Neuronal stem cell (in vitro differentiated cells): ENCODE measurements at regions not wholly inside any gene's neighbourhood (a gene's known extent, or its start where the extent isn't known, plus 50 kb on each side); places are given as distances from the start of the nearest gene placed in this dataset.

Source experiments
- DNase-seq: peaks from one replicate; pipeline ENCODE4 v3.0.0-alpha.2; 2013; ENCODE audit warnings: low spot score
- H2AFZ ChIP-seq: one replicate; pipeline ENCODE4 v1.6.1; 2013; ENCODE audit warnings: mild to moderate bottlenecking, low read length, inconsistent platforms
- H2AK5ac ChIP-seq: 2 replicates; pipeline ENCODE4 v1.6.1; 2013; ENCODE audit warnings: low read depth, mild to moderate bottlenecking, inconsistent platforms, low read length, moderate library complexity, mixed read lengths
- H2BK120ac ChIP-seq: 2 replicates; pipeline ENCODE4 v1.6.1; 2013; ENCODE audit warnings: low read depth, mild to moderate bottlenecking, inconsistent platforms, low read length, moderate library complexity, mixed read lengths
- H2BK12ac ChIP-seq: one replicate; pipeline ENCODE4 v1.6.1; 2013; ENCODE audit warnings: low read length, inconsistent platforms
- H2BK15ac ChIP-seq: 2 replicates; pipeline ENCODE4 v1.6.1; 2013; ENCODE audit warnings: mild to moderate bottlenecking, low read length, inconsistent platforms, mixed read lengths
- H2BK5ac ChIP-seq: one replicate; pipeline ENCODE4 v1.6.1; 2013; ENCODE audit warnings: inconsistent platforms, mild to moderate bottlenecking, low read length, moderate library complexity
- H3K14ac ChIP-seq: one replicate; pipeline ENCODE4 v1.6.1; 2013; ENCODE audit warnings: low read length, inconsistent platforms
- H3K18ac ChIP-seq: 2 replicates; pipeline ENCODE4 v1.6.1; 2013; ENCODE audit warnings: low read length, inconsistent platforms
- H3K23ac ChIP-seq: 2 replicates; pipeline ENCODE4 v1.6.1; 2013; ENCODE audit warnings: low read depth, mild to moderate bottlenecking, mixed read lengths, low read length, inconsistent platforms; ENCODE audit not compliant: poor library complexity
- H3K27ac ChIP-seq: replicated peaks from 3 replicates; pipeline ENCODE4 v1.5.1; 2013; ENCODE audit warnings: low read length, inconsistent platforms
- H3K27me3 ChIP-seq, 3 experiments: 2 replicates each; pipeline ENCODE4 v1.6.1; 2013; ENCODE audit warnings: low read length in 3 of 3, mild to moderate bottlenecking in 2 of 3, inconsistent platforms in 1 of 3, low read depth in 1 of 3, mixed read lengths in 1 of 3, moderate library complexity in 1 of 3; ENCODE audit not compliant: control insufficient read depth in 3 of 3, insufficient read depth in 3 of 3
- H3K36me3 ChIP-seq, 2 donors: replicated peaks in 1 of 2; 2 replicates each; pipeline ENCODE4 v1.6.1; 2013; ENCODE audit warnings: low read length in 2 of 2; ENCODE audit not compliant: control insufficient read depth in 2 of 2, insufficient read depth in 2 of 2
- H3K4ac ChIP-seq: 2 replicates; pipeline ENCODE4 v1.6.1; 2013; ENCODE audit warnings: inconsistent platforms, mild to moderate bottlenecking, low read length, moderate library complexity
- H3K4me1 ChIP-seq, 2 donors: 1 replicate in 1 of 2; 2 replicates in 1 of 2; pipeline ENCODE4 v1.6.1; 2013; ENCODE audit warnings: low read length in 2 of 2, low read depth in 1 of 2; ENCODE audit not compliant: control insufficient read depth in 2 of 2, insufficient read depth in 1 of 2
- H3K4me2 ChIP-seq: one replicate; pipeline ENCODE4 v1.6.1; 2013; ENCODE audit warnings: mild to moderate bottlenecking, low read length, inconsistent platforms; ENCODE audit not compliant: insufficient read depth, poor library complexity, severe bottlenecking
- H3K4me3 ChIP-seq, 2 donors: 2 replicates each; pipeline ENCODE4 v1.5.1; 2013; ENCODE audit warnings: low read length in 2 of 2, mild to moderate bottlenecking in 2 of 2, inconsistent platforms in 1 of 2, moderate library complexity in 1 of 2
- H3K79me1 ChIP-seq: one replicate; pipeline ENCODE4 v1.6.1; 2013; ENCODE audit warnings: low read depth, mild to moderate bottlenecking, inconsistent platforms, low read length, moderate library complexity
- H3K9ac ChIP-seq: one replicate; pipeline ENCODE4 v1.6.1; 2013; ENCODE audit warnings: mild to moderate bottlenecking, low read depth, low read length, inconsistent platforms; ENCODE audit not compliant: poor library complexity
- H3K9me3 ChIP-seq, 2 donors: replicated peaks in 1 of 2; 2 replicates each; pipeline versions ENCODE3 to v1.6.1; 2013; ENCODE audit warnings: low read length in 2 of 2, mild to moderate bottlenecking in 2 of 2, inconsistent platforms in 1 of 2, low read depth in 1 of 2, mixed read lengths in 1 of 2, moderate library complexity in 1 of 2; ENCODE audit not compliant: control insufficient read depth in 2 of 2, insufficient read depth in 1 of 2
- H4K8ac ChIP-seq: one replicate; pipeline ENCODE4 v1.6.1; 2013; ENCODE audit warnings: low read depth, mild to moderate bottlenecking, inconsistent platforms, low read length, moderate library complexity
- H4K91ac ChIP-seq: one replicate; pipeline ENCODE4 v1.6.1; 2013; ENCODE audit warnings: low read length, low read depth, mild to moderate bottlenecking, inconsistent platforms; ENCODE audit not compliant: poor library complexity
- WGBS, 2 donors: extraction: QIAGEN DNeasy Blood & Tissue Kit; methylation state at CpG; one replicate each; pipeline ENCODE4 v1.1.7; 2013; ENCODE audit warnings: missing lambda C conversion rate in 2 of 2, mixed read lengths in 1 of 2; ENCODE audit not compliant: insufficient read length in 2 of 2, insufficient replicate concordance in 1 of 2; ENCODE audit errors: extremely low coverage in 2 of 2; 5-methylcytosine and 5-hydroxymethylcytosine counted together

GRCh38 chr12:116455540-116456329, 103.4 kb upstream of the MAP1LC3B2 start:
- H3K79me1 ChIP-seq, result no peaks in the 10 kb centered on the region
- H3K36me3 ChIP-seq, result no peaks in the 10 kb centered on the region
- H3K14ac ChIP-seq, result no peak overlapping the region
- peak; percentile 58 for DNase-seq
- H2BK15ac ChIP-seq, result peak overlapping the region; percentile 7
- H3K27ac ChIP-seq, result no peak overlapping the region
- H3K4me3 ChIP-seq, result no peak overlapping the region
- peaks cover 0 to 3% (median 0%) of the 10 kb centered on the region in 3 experiments for H3K27me3 ChIP-seq
- H3K23ac ChIP-seq, result no peak overlapping the region
- H2BK120ac ChIP-seq, result no peak overlapping the region
- H3K4me2 ChIP-seq, result no peak overlapping the region
- H3K9ac ChIP-seq, result no peak overlapping the region
- WGBS, 2 donors, result no CpG with 5 or more reads among the region's 17 CpGs
- no peaks in the 10 kb centered on the region for H3K9me3 ChIP-seq
- H3K18ac ChIP-seq, result no peak overlapping the region
- peaks cover 0 to 6% of the 10 kb centered on the region in 2 donors for H3K4me1 ChIP-seq
- peak overlapping the region; percentile 68 for H2AFZ ChIP-seq
- H2BK5ac ChIP-seq, result no peak overlapping the region
- no peak overlapping the region for H4K91ac ChIP-seq
- H3K4ac ChIP-seq, result no peak overlapping the region
- no peak overlapping the region for H2AK5ac ChIP-seq
- no peak overlapping the region for H4K8ac ChIP-seq
- no peak overlapping the region for H2BK12ac ChIP-seq

DNA sequence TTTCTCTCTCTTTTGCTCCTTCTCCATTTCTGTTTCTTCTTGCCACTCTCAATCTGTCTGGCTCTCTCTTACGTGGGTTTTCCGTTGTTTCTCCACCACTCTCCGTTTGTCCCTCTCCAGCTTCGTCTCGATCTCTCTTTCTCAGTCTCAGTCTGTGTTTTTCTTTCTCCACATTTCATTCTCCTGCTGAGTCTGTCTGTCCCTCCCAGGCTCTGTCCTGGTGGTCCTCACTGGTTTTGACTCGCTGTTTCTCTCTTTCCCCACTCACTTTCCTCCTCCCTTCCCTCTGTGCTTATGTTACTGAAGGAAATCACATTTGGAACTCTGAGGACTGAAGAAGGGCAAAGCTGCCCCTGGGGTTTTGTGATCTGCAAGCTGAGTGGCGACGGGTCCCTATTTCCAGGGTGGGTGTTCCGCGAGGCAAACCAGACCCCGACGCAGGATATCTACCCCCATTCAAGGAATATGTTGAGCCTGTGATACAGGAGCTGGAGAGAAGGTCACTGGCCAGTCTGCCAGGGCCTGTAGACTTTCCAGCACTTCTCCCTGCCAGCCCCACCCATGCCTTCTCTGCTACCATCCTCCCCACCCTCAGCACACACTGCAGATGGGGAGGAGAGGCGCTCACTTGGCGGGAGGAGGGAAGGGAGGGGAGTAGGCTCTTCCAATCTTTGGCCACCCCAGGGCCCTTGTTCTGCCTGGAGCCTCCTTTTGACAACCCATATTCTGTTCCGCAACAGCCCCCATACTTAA, 102.7 kb upstream of the MAP1LC3B2 start:
- Histone ChIP-seq H3K4me1 (peaks cover 0 to 6% of the 10 kb centered on the region in 2 donors), H2BK12ac (no peak overlapping the region), H3K9ac (no peak overlapping the region), H2BK120ac (no peak overlapping the region), H4K91ac (no peak overlapping the region), H3K23ac (no peak overlapping the region), H3K27me3 (peaks cover 0 to 3% (median 0%) of the 10 kb centered on the region in 3 experiments), H3K79me1 (no peaks in the 10 kb centered on the region), H2AFZ (no peak overlapping the region), H2BK15ac (no peak overlapping the region), H3K27ac (no peak overlapping the region), H2AK5ac (no peak overlapping the region), H4K8ac (peak overlapping the region; percentile 26), H3K4ac (no peak overlapping the region), H3K9me3 (no peaks in the 10 kb centered on the region), H3K36me3 (no peaks in the 10 kb centered on the region), H3K4me3 (no peak overlapping the region), H3K4me2 (no peak overlapping the region), H3K14ac (no peak overlapping the region), H3K18ac (peak overlapping the region; percentile 39), H2BK5ac (no peak overlapping the region)
- no CpG with 5 or more reads among the region's 15 CpGs for WGBS, 2 donors
- DNase-seq, result no peak

DNA sequence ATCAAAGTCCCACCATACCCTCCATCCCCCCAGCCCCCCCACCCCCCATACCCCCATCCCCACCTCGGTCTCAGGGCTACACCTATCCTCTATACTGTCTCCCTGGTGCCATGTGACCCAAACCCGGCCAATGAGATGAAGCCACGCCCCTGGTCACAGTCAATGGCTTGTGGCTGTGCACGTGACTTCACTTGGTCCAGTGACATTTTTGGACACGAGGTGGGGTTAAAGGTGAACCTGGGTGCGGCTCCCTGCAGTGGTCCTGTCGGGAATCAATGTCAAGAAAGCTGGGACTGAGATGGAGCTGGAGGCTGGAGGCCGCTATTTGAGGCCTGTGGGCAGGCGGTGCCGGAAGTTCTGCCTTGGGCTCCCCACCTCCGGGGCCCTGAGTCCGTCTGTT, 100.7 kb upstream of the MAP1LC3B2 start:
- no peak overlapping the region for H2BK12ac ChIP-seq
- no peak overlapping the region for H2BK15ac ChIP-seq
- peaks cover 0 to 6% of the 10 kb centered on the region in 2 donors for H3K4me1 ChIP-seq
- H3K14ac ChIP-seq, result no peak overlapping the region
- no peak overlapping the region for H2AK5ac ChIP-seq
- peaks cover 0 to 3% (median 0%) of the 10 kb centered on the region in 3 experiments for H3K27me3 ChIP-seq
- H3K9me3 ChIP-seq, result no peaks in the 10 kb centered on the region
- H3K4me3 ChIP-seq, result no peak overlapping the region
- no peaks in the 10 kb centered on the region for H3K36me3 ChIP-seq
- no peak overlapping the region for H4K91ac ChIP-seq
- H3K23ac ChIP-seq, result no peak overlapping the region
- no peak overlapping the region for H3K18ac ChIP-seq
- no peak overlapping the region for H3K9ac ChIP-seq
- no CpG with 5 or more reads among the region's 12 CpGs for WGBS, 2 donors
- H3K79me1 ChIP-seq, result no peaks in the 10 kb centered on the region
- no peak overlapping the region for H2BK5ac ChIP-seq
- H2BK120ac ChIP-seq, result no peak overlapping the region
- no peak overlapping the region for H2AFZ ChIP-seq
- no peak for DNase-seq
- no peak overlapping the region for H3K4ac ChIP-seq
- no peak overlapping the region for H4K8ac ChIP-seq
- no peak overlapping the region for H3K27ac ChIP-seq
- H3K4me2 ChIP-seq, result no peak overlapping the region
